ENCODE measurements at regions not wholly inside any gene's neighbourhood (a gene's known extent, or its start where the extent isn't known, plus 50 kb on each side); places are given as distances from the start of the nearest gene placed in this dataset.
A peak's percentile ranks its signal among the peaks of the same experiment; 100 is the strongest.

DNA sequence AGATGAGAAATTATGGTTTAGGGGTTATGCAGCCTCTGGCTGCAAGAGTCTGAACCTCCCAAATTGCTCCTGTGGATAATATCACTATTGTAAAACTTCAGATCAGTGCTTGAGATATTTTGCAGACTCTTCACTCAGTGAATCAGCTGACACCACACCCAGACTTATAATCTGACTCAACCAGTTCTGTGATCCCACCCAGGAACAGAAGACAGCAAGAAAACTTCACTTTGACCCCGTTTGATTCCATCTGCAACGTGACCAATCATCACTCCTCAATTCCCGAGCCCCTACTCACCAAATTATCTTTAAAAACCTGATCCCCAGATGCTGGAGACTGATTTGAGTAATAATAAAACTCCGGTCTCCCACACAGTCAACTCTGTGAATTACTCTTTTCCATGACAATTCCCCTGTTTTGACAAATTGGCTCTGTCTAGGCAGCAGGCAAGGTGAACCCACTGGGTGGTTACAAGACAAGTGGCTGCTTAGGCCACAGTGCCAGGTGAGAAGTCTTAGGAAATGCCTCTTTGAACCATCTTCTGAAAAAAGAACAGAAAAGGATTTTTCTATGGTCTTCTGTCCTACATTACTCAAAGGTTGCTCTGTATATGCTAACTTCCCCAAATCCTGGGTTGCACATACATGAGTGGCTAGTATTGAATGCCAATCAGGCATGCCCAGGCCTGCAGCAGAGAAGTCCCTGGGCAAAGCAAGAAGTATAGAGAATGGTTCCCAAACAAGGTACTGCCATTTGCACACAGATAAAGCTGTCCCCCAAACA, 588.0 kb downstream of the PRELID2 start:
- POLR2A ChIA-PET (ENCODE audit: low non-redundant PET) = no interaction called here
- H3K4me1 ChIP-seq (ENCODE audit: insufficient read depth, low read length, poor library complexity, severe bottlenecking) = peaks cover 65% of the 10 kb centered on the region
- peak overlapping the region; percentile 97 for H3K27ac ChIP-seq (ENCODE audit: low read depth, low read length, poor library complexity, severe bottlenecking)
- DNase-seq (ENCODE audit: low spot score) = peak; percentile 46
- TF ChIP-seq CTCF (conservative IDR thresholded peaks at IDR 0.05; ENCODE audit: low read depth, low read length) = no peak
- TF ChIP-seq EZH2 (IDR thresholded peaks at IDR 0.05; ENCODE audit: borderline replicate concordance, low read depth, low read length, poor library complexity, severe bottlenecking) = no peak
- H3K4me3 ChIP-seq (ENCODE audit: low read depth, low read length, poor library complexity, severe bottlenecking) = no peak overlapping the region
- intact Hi-C loops (cut with micrococcal nuclease; ENCODE audit: unreplicated experiment) = loop anchor here (1.0 to 10.0 kb wide), 6 partner anchors 100 to 755 kb away; partner anchors contain the start of gene SH3RF2
- CTCF ChIA-PET = no interaction called here
- H3K36me3 ChIP-seq (ENCODE audit: insufficient read depth, low read length, poor library complexity, severe bottlenecking) = no peaks in the 10 kb centered on the region
- H3K9me3 ChIP-seq (ENCODE audit: low read depth, low read length, poor library complexity, severe bottlenecking) = no peaks in the 10 kb centered on the region
- BruUV-seq (replicated peaks) = TSS peak; percentile 50
- no peaks in the 10 kb centered on the region for H3K27me3 ChIP-seq (replicated peaks; ENCODE audit: insufficient read depth, low read depth, low read length, poor library complexity)

- H3K9me3 ChIP-seq (ENCODE audit: low read depth, low read length, poor library complexity, severe bottlenecking) = no peaks in the 10 kb centered on the region
- ChIA-PET CTCF (no interaction called here), POLR2A (ENCODE audit: low non-redundant PET) (no interaction called here)
- no peaks in the 10 kb centered on the region for H3K36me3 ChIP-seq (ENCODE audit: insufficient read depth, low read length, poor library complexity, severe bottlenecking)
- no peaks in the 10 kb centered on the region for H3K27me3 ChIP-seq (replicated peaks; ENCODE audit: insufficient read depth, low read depth, low read length, poor library complexity)
- peak overlapping the region; percentile 97 for H3K27ac ChIP-seq (ENCODE audit: low read depth, low read length, poor library complexity, severe bottlenecking)
- H3K4me1 ChIP-seq (ENCODE audit: insufficient read depth, low read length, poor library complexity, severe bottlenecking) = peaks cover 72% of the 10 kb centered on the region
- TF ChIP-seq EZH2 (IDR thresholded peaks at IDR 0.05; ENCODE audit: borderline replicate concordance, low read depth, low read length, poor library complexity, severe bottlenecking) (no peak), CTCF (conservative IDR thresholded peaks at IDR 0.05; ENCODE audit: low read depth, low read length) (no peak)
- no TSS peak for BruUV-seq (replicated peaks)
- intact Hi-C loops (cut with micrococcal nuclease; ENCODE audit: unreplicated experiment) = loop anchor here (1.0 to 10.0 kb wide), 6 partner anchors 101 to 756 kb away; partner anchors contain the start of gene SH3RF2
- H3K4me3 ChIP-seq (ENCODE audit: low read depth, low read length, poor library complexity, severe bottlenecking) = peak overlapping the region; percentile 28
- DNase-seq (ENCODE audit: low spot score) = peak; percentile 95
These were observed 588.8 kb downstream of the PRELID2 start for GRCh38 chr5:145246379-145246778.

DNA sequence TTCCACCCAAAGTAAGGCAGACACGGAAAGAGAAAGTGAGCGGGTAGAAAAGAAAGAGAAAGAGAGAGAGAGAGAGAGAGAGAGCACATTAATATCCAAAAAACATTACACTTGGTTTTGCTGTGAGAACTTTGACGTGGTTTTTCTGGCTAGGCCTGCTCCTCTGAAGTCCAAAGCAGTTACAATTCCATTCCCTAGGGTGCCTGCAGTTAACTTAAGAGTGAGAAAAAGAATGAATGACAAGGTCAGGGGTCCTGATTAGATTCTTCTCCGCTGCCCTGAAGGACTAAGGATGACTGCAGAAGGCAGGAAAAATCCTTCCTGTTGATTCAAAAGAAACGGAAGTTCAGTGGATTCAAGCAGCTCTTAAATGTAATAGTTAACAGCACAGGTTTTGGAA, 589.8 kb downstream of the PRELID2 start:
- CTCF ChIA-PET = no interaction called here
- Histone ChIP-seq H3K4me3 (ENCODE audit: low read depth, low read length, poor library complexity, severe bottlenecking) (peak overlapping the region; percentile 28), H3K27me3 (replicated peaks; ENCODE audit: insufficient read depth, low read depth, low read length, poor library complexity) (no peaks in the 10 kb centered on the region), H3K36me3 (ENCODE audit: insufficient read depth, low read length, poor library complexity, severe bottlenecking) (no peaks in the 10 kb centered on the region), H3K9me3 (ENCODE audit: low read depth, low read length, poor library complexity, severe bottlenecking) (no peaks in the 10 kb centered on the region), H3K4me1 (ENCODE audit: insufficient read depth, low read length, poor library complexity, severe bottlenecking) (peaks cover 75% of the 10 kb centered on the region), H3K27ac (ENCODE audit: low read depth, low read length, poor library complexity, severe bottlenecking) (peak overlapping the region; percentile 97)
- no TSS peak for BruUV-seq (replicated peaks)
- DNase-seq (ENCODE audit: low spot score) = peak; percentile 98
- TF ChIP-seq CTCF (conservative IDR thresholded peaks at IDR 0.05; ENCODE audit: low read depth, low read length) (no peak), EZH2 (IDR thresholded peaks at IDR 0.05; ENCODE audit: borderline replicate concordance, low read depth, low read length, poor library complexity, severe bottlenecking) (no peak)
- POLR2A ChIA-PET (ENCODE audit: low non-redundant PET) = interaction anchor here (0.7 kb wide), 2 partner anchors 10 to 1046 kb away, joined by 5 to 10 read pairs; no protein-coding TSS in a partner anchor
- intact Hi-C loops (cut with micrococcal nuclease; ENCODE audit: unreplicated experiment) = loop anchor here (2.0 to 10.0 kb wide), 6 partner anchors 102 to 692 kb away; partner anchors contain the start of gene SH3RF2

Data from A673 (cell line).